ENCODE measurements at regions not wholly inside any gene's neighbourhood (a gene's known extent, or its start where the extent isn't known, plus 50 kb on each side); places are given as distances from the start of the nearest gene placed in this dataset.

GRCh38 chr4:170773709-170774273 lies 684.0 kb upstream of the AADAT start:
- Histone ChIP-seq H3K79me2 (no peaks in the 10 kb centered on the region), H3K4me3 (ENCODE audit: low read depth, low read length) (no peak overlapping the region), H3K27me3 (ENCODE audit: control insufficient read depth, insufficient read depth, low read length) (no peaks in the 10 kb centered on the region), H3K27ac (no peak overlapping the region), H3K4me1 (no peaks in the 10 kb centered on the region), H3K9me3 (ENCODE audit: control insufficient read depth, low read length) (no peaks in the 10 kb centered on the region), H3K36me3 (ENCODE audit: control insufficient read depth, insufficient read depth, low read length) (no peaks in the 10 kb centered on the region), H2AFZ (no peak overlapping the region), H3K4me2 (ENCODE audit: low read length) (no peak overlapping the region), H3K9ac (no peak overlapping the region)
- no peak for TF ChIP-seq CTCF (IDR thresholded peaks at IDR 0.05)

- no peak overlapping the region for H2AFZ ChIP-seq
- no peaks in the 10 kb centered on the region for H3K27me3 ChIP-seq (ENCODE audit: control insufficient read depth, insufficient read depth, low read length)
- H3K36me3 ChIP-seq (ENCODE audit: control insufficient read depth, insufficient read depth, low read length) = no peaks in the 10 kb centered on the region
- no peaks in the 10 kb centered on the region for H3K9me3 ChIP-seq (ENCODE audit: control insufficient read depth, low read length)
- no peak overlapping the region for H3K27ac ChIP-seq
- H3K4me3 ChIP-seq (ENCODE audit: low read depth, low read length) = no peak overlapping the region
- H3K4me2 ChIP-seq (ENCODE audit: low read length) = no peak overlapping the region
- no peak overlapping the region for H3K9ac ChIP-seq
- no peak for TF ChIP-seq CTCF (IDR thresholded peaks at IDR 0.05)
- H3K4me1 ChIP-seq = no peaks in the 10 kb centered on the region
- no peaks in the 10 kb centered on the region for H3K79me2 ChIP-seq
These were observed 682.7 kb upstream of the AADAT start for GRCh38 chr4:170772429-170772828.

GRCh38 chr4:170770664-170771063 lies 680.9 kb upstream of the AADAT start:
- no peaks in the 10 kb centered on the region for H3K27me3 ChIP-seq (ENCODE audit: control insufficient read depth, insufficient read depth, low read length)
- H3K27ac ChIP-seq = no peak overlapping the region
- H2AFZ ChIP-seq = no peak overlapping the region
- no peaks in the 10 kb centered on the region for H3K9me3 ChIP-seq (ENCODE audit: control insufficient read depth, low read length)
- no peaks in the 10 kb centered on the region for H3K79me2 ChIP-seq
- no peak overlapping the region for H3K4me3 ChIP-seq (ENCODE audit: low read depth, low read length)
- no peak for TF ChIP-seq CTCF (IDR thresholded peaks at IDR 0.05)
- H3K4me2 ChIP-seq (ENCODE audit: low read length) = no peak overlapping the region
- H3K36me3 ChIP-seq (ENCODE audit: control insufficient read depth, insufficient read depth, low read length) = no peaks in the 10 kb centered on the region
- no peak overlapping the region for H3K9ac ChIP-seq
- H3K4me1 ChIP-seq = no peaks in the 10 kb centered on the region

- TF ChIP-seq CTCF (IDR thresholded peaks at IDR 0.05) = no peak
- Histone ChIP-seq H3K36me3 (ENCODE audit: control insufficient read depth, insufficient read depth, low read length) (no peaks in the 10 kb centered on the region), H3K27ac (no peak overlapping the region), H3K9me3 (ENCODE audit: control insufficient read depth, low read length) (no peaks in the 10 kb centered on the region), H2AFZ (no peak overlapping the region), H3K4me1 (no peaks in the 10 kb centered on the region), H3K27me3 (ENCODE audit: control insufficient read depth, insufficient read depth, low read length) (no peaks in the 10 kb centered on the region), H3K4me3 (ENCODE audit: low read depth, low read length) (no peak overlapping the region), H3K9ac (no peak overlapping the region), H3K79me2 (no peaks in the 10 kb centered on the region), H3K4me2 (ENCODE audit: low read length) (no peak overlapping the region)
These were observed 680.1 kb upstream of the AADAT start for GRCh38 chr4:170769862-170770261.

- H3K9me3 ChIP-seq (ENCODE audit: control insufficient read depth, low read length) = no peaks in the 10 kb centered on the region
- TF ChIP-seq CTCF (IDR thresholded peaks at IDR 0.05) = no peak
- no peaks in the 10 kb centered on the region for H3K36me3 ChIP-seq (ENCODE audit: control insufficient read depth, insufficient read depth, low read length)
- no peak overlapping the region for H3K27ac ChIP-seq
- H3K4me1 ChIP-seq = no peaks in the 10 kb centered on the region
- no peaks in the 10 kb centered on the region for H3K79me2 ChIP-seq
- H3K4me3 ChIP-seq (ENCODE audit: low read depth, low read length) = no peak overlapping the region
- H3K4me2 ChIP-seq (ENCODE audit: low read length) = no peak overlapping the region
- no peak overlapping the region for H2AFZ ChIP-seq
- no peak overlapping the region for H3K9ac ChIP-seq
- H3K27me3 ChIP-seq (ENCODE audit: control insufficient read depth, insufficient read depth, low read length) = no peaks in the 10 kb centered on the region
These were observed 669.2 kb upstream of the AADAT start for GRCh38 chr4:170758988-170759387.

Measured in parathyroid adenoma (tissue), 2 donors.